Neural progenitor cell (in vitro differentiated cells): ENCODE measurements at regions not wholly inside any gene's neighbourhood (a gene's known extent, or its start where the extent isn't known, plus 50 kb on each side); places are given as distances from the start of the nearest gene placed in this dataset.

Experiments used
- DNase-seq: peaks from one replicate; pipeline ENCODE4 v3.0.0-alpha.2; 2016; ENCODE audit warnings: low spot score
- H2AFZ ChIP-seq: fragments of 200-600 bp; sonication (generic); replicated peaks from 2 replicates; pipeline ENCODE4 v1.6.1; 2016; ENCODE audit warnings: antibody characterized with exemption
- H3F3A ChIP-seq: fragments of 200-600 bp; sonication (generic); 2 replicates; pipeline ENCODE4 v1.6.1; 2016; ENCODE audit warnings: antibody characterized with exemption, low read depth
- H3K27ac ChIP-seq: fragments of 200-600 bp; sonication (generic); 2 replicates; pipeline ENCODE4 v1.5.1; 2016; ENCODE audit warnings: mild to moderate bottlenecking
- H3K27me3 ChIP-seq: fragments of 200-600 bp; sonication (generic); 2 replicates; pipeline ENCODE4 v1.6.1; 2016; ENCODE audit warnings: mild to moderate bottlenecking, moderate library complexity
- H3K36me3 ChIP-seq: fragments of 200-600 bp; sonication (generic); 2 replicates; pipeline ENCODE4 v1.5.1; 2016
- H3K4me1 ChIP-seq: fragments of 200-600 bp; sonication (generic); 2 replicates; pipeline ENCODE4 v1.6.1; 2016; ENCODE audit warnings: mixed run types
- H3K4me2 ChIP-seq: fragments of 200-600 bp; sonication (generic); 2 replicates; pipeline ENCODE4 v1.6.1; 2016
- H3K4me3 ChIP-seq: fragments of 200-600 bp; sonication (generic); 2 replicates; pipeline ENCODE4 v1.5.1; 2016
- H3K79me2 ChIP-seq: fragments of 200-600 bp; sonication (generic); 2 replicates; pipeline ENCODE4 v1.6.1; 2016; ENCODE audit warnings: low read depth
- H3K9ac ChIP-seq: fragments of 200-600 bp; sonication (generic); 2 replicates; pipeline ENCODE4 v1.6.1; 2016
- H3K9me3 ChIP-seq: fragments of 200-600 bp; sonication (generic); 2 replicates; pipeline ENCODE4 v1.5.1; 2016; ENCODE audit warnings: low read depth
- H4K20me1 ChIP-seq: fragments of 200-600 bp; sonication (generic); 2 replicates; pipeline ENCODE4 v1.6.1; 2016; ENCODE audit warnings: low read depth
- H3K27ac Mint-ChIP-seq: 3 replicates; pipeline ENCODE4 v1.8.0; 2021; ENCODE audit warnings: mixed read lengths
- H3K27me3 Mint-ChIP-seq: 2 replicates; pipeline ENCODE4 v1.8.0; 2022; ENCODE audit warnings: low read depth, mild to moderate bottlenecking, inconsistent platforms, moderate library complexity, mixed read lengths; ENCODE audit not compliant: insufficient read depth
- H3K36me3 Mint-ChIP-seq: 3 replicates; pipeline ENCODE4 v1.8.0; 2021; ENCODE audit warnings: mixed read lengths
- H3K4me1 Mint-ChIP-seq: 3 replicates; pipeline ENCODE4 v1.8.0; 2021; ENCODE audit warnings: mixed read lengths
- H3K4me3 Mint-ChIP-seq: 3 replicates; pipeline ENCODE4 v1.8.0; 2021; ENCODE audit warnings: mild to moderate bottlenecking, moderate library complexity, mixed read lengths
- H3K9me3 Mint-ChIP-seq: 3 replicates; pipeline ENCODE4 v1.8.0; 2020; ENCODE audit warnings: mixed read lengths
- CTCF ChIP-seq: fragments of 200-600 bp; sonication (generic); IDR thresholded peaks from 2 replicates; pipeline ENCODE4 v1.5.1; 2017; ENCODE audit warnings: antibody characterized with exemption, mild to moderate bottlenecking
- EZH2 ChIP-seq: fragments of 200-600 bp; sonication (generic); IDR thresholded peaks from 2 replicates; pipeline ENCODE4 v1.6.1; 2017; ENCODE audit warnings: antibody characterized with exemption, mild to moderate bottlenecking, moderate library complexity
- EZH2phosphoT487 ChIP-seq: fragments of 200-600 bp; sonication (generic); IDR thresholded peaks from 2 replicates; pipeline ENCODE4 v1.6.1; 2017; ENCODE audit warnings: antibody characterized with exemption

- Histone ChIP-seq H3F3A (peaks cover 9% of the 10 kb centered on the region), H3K79me2 (no peaks in the 10 kb centered on the region), H3K4me3 (no peak overlapping the region), H3K27ac (no peak overlapping the region), H3K27me3 (no peaks in the 10 kb centered on the region), H3K4me2 (no peak overlapping the region), H3K9me3 (no peaks in the 10 kb centered on the region), H3K4me1 (peaks cover 15% of the 10 kb centered on the region), H4K20me1 (no peaks in the 10 kb centered on the region), H2AFZ (no peak overlapping the region), H3K36me3 (no peaks in the 10 kb centered on the region), H3K9ac (no peak overlapping the region)
- peak overlapping the region; percentile 22 for H3K4me3 Mint-ChIP-seq
- H3K36me3 Mint-ChIP-seq: no peaks in the 10 kb centered on the region
- H3K27me3 Mint-ChIP-seq: peaks cover 7% of the 10 kb centered on the region
- H3K9me3 Mint-ChIP-seq: no peaks in the 10 kb centered on the region
- H3K27ac Mint-ChIP-seq: no peak overlapping the region
- TF ChIP-seq EZH2: no peak
- TF ChIP-seq CTCF: no peak
- TF ChIP-seq EZH2phosphoT487: no peak
- H3K4me1 Mint-ChIP-seq: peaks cover 13% of the 10 kb centered on the region
- no peak for DNase-seq
Measured at GRCh38 chr21:35411434-35411833, 362.3 kb upstream of the RUNX1 start.

- Mint-ChIP-seq H3K4me3 (no peak overlapping the region), H3K36me3 (no peaks in the 10 kb centered on the region), H3K4me1 (peaks cover 17% of the 10 kb centered on the region), H3K9me3 (no peaks in the 10 kb centered on the region), H3K27ac (no peak overlapping the region), H3K27me3 (peaks cover 8% of the 10 kb centered on the region)
- no peaks in the 10 kb centered on the region for H3K27me3 ChIP-seq
- TF ChIP-seq EZH2 (no peak), EZH2phosphoT487 (no peak), CTCF (no peak)
- H3K4me3 ChIP-seq: no peak overlapping the region
- H3K9ac ChIP-seq: no peak overlapping the region
- H2AFZ ChIP-seq: no peak overlapping the region
- H3K27ac ChIP-seq: no peak overlapping the region
- H4K20me1 ChIP-seq: no peaks in the 10 kb centered on the region
- peaks cover 9% of the 10 kb centered on the region for H3F3A ChIP-seq
- DNase-seq: no peak
- H3K36me3 ChIP-seq: no peaks in the 10 kb centered on the region
- H3K4me2 ChIP-seq: no peak overlapping the region
- no peaks in the 10 kb centered on the region for H3K79me2 ChIP-seq
- H3K4me1 ChIP-seq: peaks cover 15% of the 10 kb centered on the region
- H3K9me3 ChIP-seq: no peaks in the 10 kb centered on the region
Measured at GRCh38 chr21:35410656-35411055, 361.6 kb upstream of the RUNX1 start.

GRCh38 chr21:35410123-35410522 lies 361.0 kb upstream of the RUNX1 start:
- H3K4me1 Mint-ChIP-seq: peaks cover 20% of the 10 kb centered on the region
- H3K36me3 Mint-ChIP-seq: no peaks in the 10 kb centered on the region
- Histone ChIP-seq H3K27ac (no peak overlapping the region), H3K4me3 (no peak overlapping the region), H3K4me1 (peaks cover 15% of the 10 kb centered on the region), H3K4me2 (no peak overlapping the region), H3K27me3 (no peaks in the 10 kb centered on the region), H4K20me1 (no peaks in the 10 kb centered on the region), H3K36me3 (no peaks in the 10 kb centered on the region), H3K9ac (no peak overlapping the region), H2AFZ (no peak overlapping the region), H3F3A (peaks cover 9% of the 10 kb centered on the region), H3K79me2 (no peaks in the 10 kb centered on the region), H3K9me3 (no peaks in the 10 kb centered on the region)
- H3K27me3 Mint-ChIP-seq: peaks cover 11% of the 10 kb centered on the region
- no peak for DNase-seq
- no peak overlapping the region for H3K27ac Mint-ChIP-seq
- H3K4me3 Mint-ChIP-seq: no peak overlapping the region
- H3K9me3 Mint-ChIP-seq: no peaks in the 10 kb centered on the region
- TF ChIP-seq EZH2 (no peak), CTCF (no peak), EZH2phosphoT487 (no peak)

- Mint-ChIP-seq H3K36me3 (no peaks in the 10 kb centered on the region), H3K4me1 (peaks cover 9% of the 10 kb centered on the region), H3K4me3 (no peak overlapping the region), H3K9me3 (no peaks in the 10 kb centered on the region), H3K27ac (no peak overlapping the region), H3K27me3 (peaks cover 11% of the 10 kb centered on the region)
- no peaks in the 10 kb centered on the region for H4K20me1 ChIP-seq
- no peaks in the 10 kb centered on the region for H3F3A ChIP-seq
- no peaks in the 10 kb centered on the region for H3K27me3 ChIP-seq
- no peak for TF ChIP-seq CTCF
- H3K4me2 ChIP-seq: no peak overlapping the region
- H3K27ac ChIP-seq: no peak overlapping the region
- H3K4me3 ChIP-seq: no peak overlapping the region
- no peak overlapping the region for H2AFZ ChIP-seq
- no peaks in the 10 kb centered on the region for H3K36me3 ChIP-seq
- H3K9ac ChIP-seq: no peak overlapping the region
- no peaks in the 10 kb centered on the region for H3K79me2 ChIP-seq
- peaks cover 7% of the 10 kb centered on the region for H3K4me1 ChIP-seq
- H3K9me3 ChIP-seq: no peaks in the 10 kb centered on the region
- peak; percentile 4 for DNase-seq
Measured at GRCh38 chr21:35408401-35408800, 359.3 kb upstream of the RUNX1 start.
